Transverse colon (tissue), 3 donors: ENCODE measurements at regions not wholly inside any gene's neighbourhood (a gene's known extent, or its start where the extent isn't known, plus 50 kb on each side); places are given as distances from the start of the nearest gene placed in this dataset.

ENCODE experiments used
- EP300 ChIP-seq: sonication (generic); formaldehyde crosslinking; IDR thresholded peaks from one replicate; pipeline ENCODE4 v1.6.1; 2017; ENCODE audit warnings: antibody characterized with exemption, low read depth
- POLR2A ChIP-seq: fragments of 450-650 bp; IDR thresholded peaks from one replicate; pipeline ENCODE4 v1.6.1; 2016; ENCODE audit warnings: antibody characterized with exemption, mild to moderate bottlenecking, moderate library complexity
- TF ChIP-seq, protein P1 (sequence below), 5 experiments: fragments of 200-600 bp in 3 of 5; fragments of 450-650 bp in 2 of 5; sonication (generic) in 3 of 5; IDR thresholded peaks; 1 replicate in 2 of 5; 2 replicates in 3 of 5; pipeline ENCODE4 v1.5.1; 2016 to 2017; ENCODE audit warnings: antibody characterized with exemption in 5 of 5, inconsistent platforms in 3 of 5, mild to moderate bottlenecking in 2 of 5, moderate library complexity in 1 of 5

DNA sequence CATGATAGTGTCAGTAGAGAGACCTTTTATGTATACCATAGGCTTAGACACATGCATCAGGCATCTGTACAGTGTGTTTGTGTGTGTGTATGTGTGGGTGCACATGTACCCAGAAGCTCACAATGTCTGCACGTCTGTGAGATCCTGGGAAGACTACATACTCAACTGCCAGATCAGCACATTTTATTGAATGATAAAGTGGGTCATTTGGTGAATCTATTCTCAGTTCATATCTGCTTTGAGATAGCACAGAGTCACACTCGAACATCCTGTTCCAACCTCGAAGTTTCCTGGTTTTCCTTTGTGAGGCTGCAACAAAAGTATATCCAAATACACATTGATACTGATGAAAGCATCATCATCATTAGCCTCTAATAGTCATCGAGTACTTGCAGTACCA is 63.6 kb downstream of the MAF start:
- TF ChIP-seq, protein P1, sequence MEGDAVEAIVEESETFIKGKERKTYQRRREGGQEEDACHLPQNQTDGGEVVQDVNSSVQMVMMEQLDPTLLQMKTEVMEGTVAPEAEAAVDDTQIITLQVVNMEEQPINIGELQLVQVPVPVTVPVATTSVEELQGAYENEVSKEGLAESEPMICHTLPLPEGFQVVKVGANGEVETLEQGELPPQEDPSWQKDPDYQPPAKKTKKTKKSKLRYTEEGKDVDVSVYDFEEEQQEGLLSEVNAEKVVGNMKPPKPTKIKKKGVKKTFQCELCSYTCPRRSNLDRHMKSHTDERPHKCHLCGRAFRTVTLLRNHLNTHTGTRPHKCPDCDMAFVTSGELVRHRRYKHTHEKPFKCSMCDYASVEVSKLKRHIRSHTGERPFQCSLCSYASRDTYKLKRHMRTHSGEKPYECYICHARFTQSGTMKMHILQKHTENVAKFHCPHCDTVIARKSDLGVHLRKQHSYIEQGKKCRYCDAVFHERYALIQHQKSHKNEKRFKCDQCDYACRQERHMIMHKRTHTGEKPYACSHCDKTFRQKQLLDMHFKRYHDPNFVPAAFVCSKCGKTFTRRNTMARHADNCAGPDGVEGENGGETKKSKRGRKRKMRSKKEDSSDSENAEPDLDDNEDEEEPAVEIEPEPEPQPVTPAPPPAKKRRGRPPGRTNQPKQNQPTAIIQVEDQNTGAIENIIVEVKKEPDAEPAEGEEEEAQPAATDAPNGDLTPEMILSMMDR (IDR thresholded peaks at IDR 0.05) = no peak
- TF ChIP-seq POLR2A (no peak), EP300 (no peak)
